ENCODE measurements at regions not wholly inside any gene's neighbourhood (a gene's known extent, or its start where the extent isn't known, plus 50 kb on each side); places are given as distances from the start of the nearest gene placed in this dataset.
A peak's percentile ranks its signal among the peaks of the same experiment; 100 is the strongest.

DNA sequence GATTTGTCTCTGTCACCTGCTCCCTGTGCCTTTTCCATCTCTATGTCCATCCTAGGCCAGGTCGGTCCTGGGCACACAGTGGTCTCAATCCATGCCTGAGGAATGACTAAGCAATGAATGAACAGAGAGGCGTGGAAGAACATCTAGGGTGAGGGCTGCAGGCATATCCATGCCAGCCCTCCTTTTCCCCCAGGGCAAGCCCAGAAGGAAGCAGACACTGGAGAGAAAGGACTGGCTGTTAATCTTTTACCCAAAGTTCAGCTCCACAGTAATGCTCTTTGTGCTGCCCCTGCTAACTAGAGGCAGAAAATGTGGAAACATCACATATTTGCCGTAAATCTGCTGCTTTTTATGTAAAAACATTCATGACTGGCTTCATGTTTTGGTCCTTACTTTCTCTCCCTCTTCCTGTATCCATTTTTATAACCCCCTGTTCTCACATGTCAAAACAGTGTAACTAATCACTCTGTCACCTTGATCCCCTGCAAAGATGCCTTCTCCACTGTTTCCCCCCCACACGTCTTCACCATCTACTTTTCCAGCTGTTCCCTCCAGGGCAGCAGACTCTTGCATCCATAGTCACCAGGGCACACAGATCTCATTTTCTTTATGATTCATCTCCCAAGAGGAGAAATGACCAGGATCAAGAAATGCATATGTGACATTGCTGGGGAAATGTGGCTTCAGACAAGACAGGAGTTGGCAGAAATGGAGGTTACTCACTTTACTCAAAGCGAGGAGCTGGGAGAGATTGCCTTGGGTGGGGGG lies 166.4 kb upstream of the PROX1 start:
- no peak for DNase-seq

DNA sequence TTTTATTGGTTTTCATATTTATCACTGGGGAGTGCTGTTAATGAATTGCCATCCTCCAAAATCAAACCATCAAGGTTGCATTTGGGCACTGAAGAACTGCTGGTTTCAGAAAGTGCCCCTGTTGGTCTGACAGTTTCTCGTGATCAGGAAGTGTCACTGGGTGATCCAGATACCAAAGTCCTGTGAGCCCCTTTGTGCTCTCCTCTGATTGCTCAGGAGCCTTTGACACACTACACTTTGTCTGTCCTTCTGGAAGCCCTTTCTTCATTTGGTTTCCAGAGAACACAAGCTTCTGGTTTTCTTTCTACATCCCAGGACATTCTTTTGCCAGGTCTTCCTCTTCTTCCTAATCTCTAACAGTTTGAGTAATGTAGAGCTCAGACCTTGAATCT lies 165.8 kb upstream of the PROX1 start:
- no peak for DNase-seq

DNA sequence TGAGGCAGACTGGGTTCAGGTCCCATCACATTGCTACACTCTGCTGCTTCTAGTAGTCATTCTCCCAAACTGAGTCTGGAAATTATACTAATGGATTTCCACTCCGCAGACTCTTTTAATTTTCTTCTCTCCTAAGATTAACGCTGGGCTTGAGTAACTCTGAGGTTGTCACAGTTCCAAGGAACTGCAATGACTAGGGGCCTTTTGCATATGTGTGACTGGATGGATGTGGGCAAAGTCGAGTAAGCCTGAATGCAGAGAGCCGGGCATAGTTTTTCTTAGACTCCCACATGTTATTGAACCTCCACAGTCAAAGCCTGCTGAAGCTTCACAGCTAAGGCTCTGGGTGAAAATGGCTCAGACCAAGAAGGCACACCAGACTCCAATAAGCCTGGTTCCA lies 160.9 kb upstream of the PROX1 start:
- no peak for DNase-seq

DNA sequence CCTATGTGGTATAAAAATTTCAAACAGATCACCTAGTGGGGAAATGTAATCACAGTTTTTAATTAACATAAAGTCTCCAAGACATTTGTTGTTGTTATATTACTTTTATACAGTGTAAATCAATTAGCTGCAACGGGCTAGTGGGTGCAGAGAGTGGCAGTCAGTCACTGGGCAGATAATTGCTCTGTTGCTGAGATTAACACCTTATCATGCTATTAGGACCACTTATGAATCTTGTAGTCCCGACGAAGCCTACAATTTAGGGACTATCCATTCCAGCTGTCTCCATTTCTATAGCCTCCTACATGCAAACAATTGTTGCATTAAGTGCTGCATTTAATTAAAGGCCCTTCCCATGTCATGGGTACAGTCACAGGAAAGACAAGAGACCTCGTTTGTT lies 158.9 kb upstream of the PROX1 start:
- DNase-seq = no peak

DNA sequence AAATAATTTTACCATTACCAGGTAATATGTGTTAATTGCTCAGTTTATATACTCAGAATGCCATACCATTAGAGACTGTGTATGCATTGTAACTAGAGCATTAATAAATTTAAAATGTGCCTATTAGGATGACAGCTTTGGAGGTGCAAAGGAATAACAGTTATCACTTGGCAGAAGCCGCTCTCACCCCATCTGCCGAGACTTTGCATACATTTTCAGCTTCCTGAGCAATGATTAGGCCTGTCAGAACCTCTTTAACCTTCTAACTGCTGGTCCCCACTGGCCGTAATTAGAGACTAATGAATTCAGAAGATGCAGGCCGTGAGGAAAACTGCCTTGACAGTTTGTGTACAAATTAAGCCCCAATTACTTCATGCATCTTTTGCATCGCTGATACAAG lies 158.0 kb upstream of the PROX1 start:
- no peak for DNase-seq

DNA sequence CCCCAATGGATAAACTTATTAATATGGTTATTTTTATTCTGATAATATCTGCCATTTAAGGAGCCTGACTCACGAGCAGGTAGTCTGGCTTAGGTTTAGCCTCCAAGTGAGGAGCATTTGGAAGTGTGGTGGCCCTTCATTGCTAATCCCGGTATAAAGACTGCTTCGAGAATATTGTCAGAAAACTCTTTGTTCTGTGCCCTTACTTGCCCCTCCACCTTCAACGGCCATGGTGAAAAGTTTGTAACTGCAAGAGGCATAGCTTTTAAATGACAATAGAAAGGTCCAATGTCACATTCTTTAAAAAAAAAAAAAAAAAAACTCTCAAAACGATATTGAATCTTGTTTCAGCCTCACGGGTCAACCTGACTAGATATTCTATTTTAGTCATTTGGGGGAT lies 157.4 kb upstream of the PROX1 start:
- no peak for DNase-seq

DNA sequence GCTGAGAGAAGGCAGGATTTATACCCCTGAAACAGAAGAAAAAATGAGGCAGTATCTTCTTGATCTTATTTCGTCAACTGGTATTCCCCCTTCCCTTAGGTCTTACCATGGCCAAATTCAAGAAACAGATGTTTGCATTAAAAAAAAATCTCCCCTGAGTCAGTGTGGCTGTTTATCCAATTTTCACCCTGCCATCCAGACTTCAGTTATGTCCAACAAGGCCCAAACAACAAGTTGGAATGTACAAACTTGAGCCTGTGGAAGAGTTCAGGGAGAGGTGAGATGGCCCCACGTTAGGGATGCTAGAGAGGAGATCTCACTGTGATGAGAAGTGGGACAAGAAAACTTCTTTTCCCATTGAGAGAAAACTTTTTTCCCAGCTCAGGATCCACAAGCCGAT lies 147.2 kb upstream of the PROX1 start:
- no peak for DNase-seq

DNA sequence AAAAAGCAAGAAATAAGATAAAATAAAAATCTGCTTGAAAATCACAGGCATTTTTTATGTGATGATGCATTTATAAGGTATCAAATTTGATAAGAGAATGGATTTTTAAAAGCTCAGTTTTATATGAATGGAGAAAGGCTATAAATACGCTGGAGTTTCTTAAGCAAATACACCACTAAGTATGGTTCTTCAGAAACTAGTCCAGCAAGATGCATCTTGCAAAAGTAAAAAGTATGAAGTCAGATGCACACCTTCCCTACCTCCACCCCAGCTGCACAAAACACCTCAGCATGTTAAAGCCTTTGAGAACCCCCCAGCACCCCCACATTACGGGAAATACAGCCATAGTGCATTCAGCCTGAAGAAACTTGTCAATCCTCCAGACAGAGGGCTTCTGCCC lies 143.1 kb upstream of the PROX1 start:
- DNase-seq = no peak

DNA sequence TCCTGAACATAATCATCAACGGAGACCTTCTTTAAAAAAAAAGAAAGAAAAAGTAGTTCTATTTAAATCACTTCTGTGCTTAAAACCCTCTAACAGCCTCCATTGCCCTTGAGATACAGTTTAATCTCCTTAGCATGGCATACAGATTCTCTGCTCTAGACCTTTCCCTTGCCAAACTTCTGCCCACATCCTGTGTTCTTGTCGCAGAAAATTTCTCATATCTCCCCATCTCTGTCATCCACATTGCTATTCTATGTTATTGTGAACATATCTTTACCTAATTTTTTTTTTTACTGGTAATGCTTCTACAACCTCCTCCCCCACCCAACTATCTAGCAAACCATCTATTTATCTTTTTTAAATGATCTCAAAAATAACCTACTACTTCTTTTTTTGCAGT lies 135.7 kb upstream of the PROX1 start:
- peak; percentile 16 for DNase-seq

DNA sequence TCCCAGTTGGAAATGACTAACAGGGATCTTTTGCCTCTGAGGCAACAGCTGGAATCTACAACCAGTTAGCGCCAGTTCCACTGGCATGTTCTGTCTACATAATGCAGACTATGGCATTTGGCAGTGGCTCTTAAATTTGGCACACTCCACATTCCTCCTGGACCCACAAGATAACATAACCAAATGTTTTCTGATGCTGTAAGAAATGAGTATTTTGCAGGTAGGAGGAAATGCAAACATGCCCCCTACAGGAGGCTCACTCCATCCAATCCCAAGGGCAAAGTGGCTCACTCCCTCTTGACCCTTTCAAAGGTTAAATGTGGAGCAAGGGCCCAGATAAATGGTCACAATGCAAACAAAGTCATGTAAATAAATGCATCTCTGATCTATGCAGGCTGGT lies 129.2 kb upstream of the PROX1 start:
- DNase-seq = no peak

DNA sequence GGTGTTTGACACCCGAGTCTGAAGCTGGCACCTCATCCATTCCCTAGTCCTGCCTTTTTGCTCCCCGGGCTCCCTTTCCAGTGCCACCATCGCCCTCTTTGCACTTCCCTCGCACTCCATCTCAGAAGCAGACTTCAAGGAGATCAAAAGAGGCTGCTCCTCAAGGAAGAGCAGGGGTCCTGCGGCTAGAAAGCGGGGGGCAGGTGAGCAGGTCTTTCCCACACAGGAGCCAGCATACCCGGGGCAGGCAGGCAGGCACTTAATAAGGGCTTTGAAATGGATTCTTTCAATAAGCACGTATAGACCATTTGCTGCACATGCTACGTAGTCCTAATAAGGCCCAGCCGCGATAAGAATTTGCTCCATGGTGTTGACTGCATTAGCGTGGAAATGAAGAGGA lies 125.9 kb upstream of the PROX1 start:
- no peak for DNase-seq

DNA sequence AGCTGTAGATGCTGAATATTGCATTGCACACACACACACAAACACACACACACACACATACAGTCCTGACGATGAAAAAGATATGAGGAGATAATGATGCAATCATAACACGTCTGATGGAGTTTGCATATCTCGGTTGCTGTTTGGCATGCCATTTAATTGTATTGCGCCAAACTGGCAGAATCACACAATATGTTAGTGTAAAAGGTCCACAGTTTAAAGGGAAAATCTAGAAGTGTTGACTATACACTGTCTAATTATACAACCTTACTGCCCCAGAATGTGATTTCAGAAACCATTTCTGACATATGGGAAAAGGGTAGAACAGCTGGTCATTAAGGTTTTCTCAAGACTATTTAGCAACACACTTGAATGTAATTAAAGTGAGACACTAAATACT lies 123.7 kb upstream of the PROX1 start:
- DNase-seq = no peak

DNA sequence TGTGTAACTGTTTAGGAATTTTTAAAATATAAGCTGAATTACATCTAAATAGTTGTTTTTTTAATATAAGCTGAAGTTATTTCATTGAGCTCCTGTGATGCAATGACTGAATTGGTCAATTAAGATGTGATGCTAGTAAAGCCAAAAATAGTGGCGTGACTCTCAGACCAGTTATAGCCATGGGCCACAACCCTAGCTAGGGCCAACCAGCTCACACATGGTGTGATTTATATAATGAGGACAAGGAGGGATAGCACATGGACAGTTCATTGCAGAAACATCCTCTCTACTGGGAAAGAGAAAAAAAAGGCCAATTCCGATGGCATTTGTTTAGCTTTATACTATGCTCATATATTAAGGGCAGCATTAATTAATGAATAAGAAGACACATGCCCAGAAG lies 119.3 kb upstream of the PROX1 start:
- no peak for DNase-seq

DNA sequence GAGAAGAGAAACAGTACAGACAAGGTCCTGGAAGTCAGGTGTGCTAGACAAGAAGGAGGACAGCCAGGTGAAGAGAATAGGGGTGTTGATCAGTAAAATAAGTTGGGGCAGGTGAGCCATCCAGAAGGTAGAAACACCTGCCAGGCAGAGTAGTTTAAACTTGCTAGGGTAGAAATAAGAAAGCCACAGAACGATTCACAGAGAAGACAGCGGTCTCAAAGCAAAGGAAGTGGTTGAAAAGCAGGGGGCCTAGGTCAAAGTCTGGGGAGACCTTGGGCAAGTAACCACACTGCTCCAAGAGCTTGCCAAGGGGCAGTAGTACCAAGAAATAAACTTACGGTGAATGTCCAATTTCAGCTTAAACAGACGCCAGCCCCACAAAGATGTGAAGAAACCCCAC lies 116.6 kb upstream of the PROX1 start:
- DNase-seq = no peak

DNA sequence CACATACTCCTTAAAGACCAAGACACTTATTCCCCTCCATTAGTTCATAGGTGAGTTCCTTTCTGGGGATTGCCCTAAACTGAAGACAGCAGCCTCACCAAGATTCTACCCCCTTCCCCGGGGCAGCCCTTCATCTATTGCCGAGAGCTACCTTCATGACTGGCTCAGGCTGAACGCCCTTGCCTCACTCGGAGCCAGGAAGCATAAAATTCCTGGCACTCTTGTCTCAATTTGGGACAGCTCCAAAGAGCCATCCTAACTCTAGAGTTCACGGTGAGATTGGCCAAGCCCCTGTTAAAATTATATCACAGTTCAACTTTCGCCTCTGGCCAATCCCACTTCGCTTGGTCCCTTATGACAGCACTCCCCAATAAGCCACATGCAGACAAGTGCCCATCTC lies 113.0 kb upstream of the PROX1 start:
- DNase-seq = no peak

DNA sequence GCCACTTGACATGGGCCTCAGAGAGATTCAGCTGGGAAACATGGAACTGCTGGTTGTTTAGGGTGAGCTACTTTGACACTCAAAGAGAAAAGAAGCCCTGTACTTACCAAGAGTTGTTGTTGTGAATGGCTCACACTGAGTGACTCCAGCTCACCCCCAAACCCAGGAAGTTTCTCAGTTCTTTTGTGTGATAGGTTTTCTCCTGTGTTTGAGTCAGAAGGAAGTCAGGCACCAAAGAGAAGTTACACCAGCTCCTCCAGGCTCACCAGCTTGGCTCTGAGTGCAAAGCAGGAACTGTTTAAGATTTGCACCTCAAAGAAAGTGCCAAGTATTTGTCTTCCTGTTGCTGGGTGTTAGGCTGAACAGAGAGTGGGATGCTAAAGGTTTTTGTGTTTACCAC lies 111.2 kb upstream of the PROX1 start:
- DNase-seq = no peak

DNA sequence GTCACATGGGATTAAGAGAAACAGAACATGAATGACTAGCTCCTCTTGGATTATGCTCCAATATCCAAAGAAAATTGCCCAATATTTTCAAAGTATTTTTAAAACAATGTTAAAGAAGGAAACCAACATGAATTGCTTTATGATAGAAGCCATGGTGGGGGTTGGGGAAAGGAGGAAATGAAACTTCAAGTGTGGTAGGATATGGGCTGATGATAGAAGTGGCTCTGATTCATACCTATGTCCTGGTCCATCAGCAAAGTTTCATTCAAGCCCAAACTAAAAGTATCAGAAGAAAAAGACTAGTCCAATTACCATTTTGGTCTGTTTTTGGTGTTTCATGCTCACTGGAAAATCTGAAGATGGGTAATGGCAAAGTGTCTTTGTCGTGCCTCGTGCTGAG lies 104.2 kb upstream of the PROX1 start:
- no peak for DNase-seq

DNA sequence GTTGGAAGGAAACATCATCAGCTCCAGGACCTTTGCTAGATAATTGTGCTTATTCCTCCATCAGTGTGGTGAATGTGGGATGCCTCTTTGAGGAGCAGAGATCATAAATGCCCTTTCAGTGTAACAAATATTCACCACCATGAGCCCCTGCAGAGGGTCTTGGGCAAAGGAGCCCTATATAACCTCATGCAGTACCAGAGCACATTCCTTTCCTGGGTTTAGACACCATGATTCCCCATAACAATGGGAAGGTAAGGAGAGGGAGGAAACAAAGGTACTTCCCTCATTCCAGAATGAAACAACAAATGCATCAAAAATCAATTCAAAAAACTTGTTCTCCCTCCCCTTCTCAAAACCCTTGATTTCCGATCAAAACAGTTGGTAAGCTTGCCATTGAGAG lies 103.4 kb upstream of the PROX1 start:
- no peak for DNase-seq

DNA sequence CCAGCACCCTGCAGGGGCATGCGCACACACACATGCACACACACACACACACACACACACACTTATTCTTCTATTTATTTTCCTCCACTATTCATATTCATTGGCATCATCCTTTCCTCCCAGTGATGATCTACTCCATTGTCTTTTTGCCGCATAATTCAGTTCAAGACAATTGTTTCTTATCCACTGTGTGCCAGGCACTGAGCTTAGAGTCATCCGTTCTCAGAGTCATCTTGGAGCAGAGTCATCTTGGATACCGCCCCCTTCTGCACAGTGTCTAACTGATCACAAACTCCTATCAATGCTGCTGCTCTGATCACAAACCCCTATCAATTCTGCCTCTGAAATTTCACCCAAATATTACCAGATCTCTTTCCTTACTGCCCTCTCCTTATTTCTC lies 102.8 kb upstream of the PROX1 start:
- no peak for DNase-seq

DNA sequence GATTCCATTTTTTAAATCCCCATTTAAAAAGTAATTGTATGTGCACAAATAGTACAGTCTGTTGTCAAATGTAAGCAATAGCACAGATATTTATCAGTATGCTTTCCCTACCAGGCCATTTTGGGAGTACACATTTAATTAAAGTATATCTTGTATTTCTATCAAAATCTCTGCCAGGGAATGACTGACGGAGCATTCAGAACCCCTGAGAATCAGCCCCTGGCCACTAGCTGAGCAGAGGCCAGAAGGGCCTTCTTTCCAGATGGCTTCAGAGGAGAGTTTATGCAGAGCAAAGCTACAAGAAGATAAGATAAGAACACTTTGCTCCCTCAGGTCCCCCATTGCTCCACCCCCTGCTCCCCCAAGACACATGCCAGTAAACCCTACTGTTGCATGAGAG lies 99.9 kb upstream of the PROX1 start:
- DNase-seq = no peak

DNA sequence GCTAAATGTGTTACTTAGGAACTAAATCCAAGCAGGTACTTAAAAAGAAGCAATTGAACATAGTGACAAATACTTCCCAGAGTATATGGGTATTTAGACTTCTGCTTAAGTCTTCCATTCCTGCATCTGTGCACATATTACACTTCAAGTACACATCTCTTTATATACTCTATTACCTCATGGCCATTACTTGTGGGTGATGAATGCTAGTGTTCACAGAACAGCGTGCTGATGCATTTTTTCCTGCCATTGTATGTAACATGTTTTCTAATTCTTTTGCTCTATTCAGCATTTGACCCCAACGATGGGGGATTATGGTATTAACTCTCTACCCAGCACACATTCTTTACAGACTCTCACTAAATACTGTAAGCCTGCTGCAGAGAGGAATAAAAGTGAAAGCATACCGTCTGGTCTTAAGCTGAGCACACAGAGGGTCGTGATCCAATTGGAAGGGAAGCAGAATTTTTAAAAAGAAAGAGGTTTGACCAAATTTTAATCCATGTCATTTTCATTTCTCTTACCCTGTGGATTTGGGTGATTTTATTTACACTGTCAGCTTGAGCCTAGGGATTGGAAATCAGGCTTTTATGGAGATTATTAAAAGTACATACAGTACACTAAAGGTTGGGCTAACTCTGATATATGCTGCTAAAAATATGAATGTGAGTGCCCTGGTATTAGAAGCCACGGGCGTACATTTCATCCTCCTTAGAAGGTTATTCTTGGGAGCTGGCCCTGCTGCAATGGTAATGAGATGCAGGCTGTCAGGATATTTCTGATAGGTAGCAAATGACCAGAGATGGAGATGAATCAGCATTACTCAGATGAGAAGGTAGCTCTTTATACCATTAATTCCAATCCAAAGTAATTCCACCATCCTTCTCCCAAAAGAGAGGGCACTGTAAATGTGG lies 95.5 kb upstream of the PROX1 start:
- no peak for DNase-seq

DNA sequence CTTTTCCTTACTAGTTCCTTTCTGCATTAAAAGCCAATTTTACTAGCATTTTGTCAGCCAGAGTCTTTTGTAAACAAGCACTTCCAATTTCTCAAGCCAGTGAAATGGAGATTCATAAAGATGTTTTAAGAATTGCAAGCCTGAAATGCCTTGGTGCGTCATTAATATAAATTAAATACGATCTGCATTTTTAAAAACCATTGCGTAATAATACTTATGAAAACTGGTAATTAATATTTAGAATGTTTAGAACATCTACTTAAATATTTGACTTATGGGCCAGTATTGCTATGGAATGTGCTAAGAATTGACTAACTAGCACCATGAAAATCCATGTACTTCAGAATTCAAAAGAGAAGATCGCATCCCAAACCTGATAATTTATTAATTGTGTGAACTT lies 89.1 kb upstream of the PROX1 start:
- DNase-seq = no peak

DNA sequence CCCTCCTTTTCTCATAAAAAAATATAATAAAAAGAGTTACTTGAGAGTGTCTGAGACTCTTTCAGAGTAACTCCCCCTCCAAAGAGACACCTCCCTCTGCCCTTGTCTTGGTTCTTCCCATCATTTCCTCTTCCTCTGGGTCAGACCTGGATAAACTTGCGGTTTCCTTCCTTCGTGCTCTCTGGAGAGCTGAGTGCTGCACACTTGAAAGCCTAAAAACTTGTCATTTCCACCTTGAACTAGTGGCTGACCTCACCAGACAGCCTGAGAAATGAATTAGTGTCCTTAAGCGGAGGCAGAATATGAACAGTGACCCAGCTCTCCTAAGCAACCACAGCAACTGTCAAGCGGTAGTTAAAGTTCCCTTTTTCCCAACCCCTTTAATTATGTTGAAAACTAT lies 88.4 kb upstream of the PROX1 start:
- DNase-seq = peak; percentile 5

DNA sequence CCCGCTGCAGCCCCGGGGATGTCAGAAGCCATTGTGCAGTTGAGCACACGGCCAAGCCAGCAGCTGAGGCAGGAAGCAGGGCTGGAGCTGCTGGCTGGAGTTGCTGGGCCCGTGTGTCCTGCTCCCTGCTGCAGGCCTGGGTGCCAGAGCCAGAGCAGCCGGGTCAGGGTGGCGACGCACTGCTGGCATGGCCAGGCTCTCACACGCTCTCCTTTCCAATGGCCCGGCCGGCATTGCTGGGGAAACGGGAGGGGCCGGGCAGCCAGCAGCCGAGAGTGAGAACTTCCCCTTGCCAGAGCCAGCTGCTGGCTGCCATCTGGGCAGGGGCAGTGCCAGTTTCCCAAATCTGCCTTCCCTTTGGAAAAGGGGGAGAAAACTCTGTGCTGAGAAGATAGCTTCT lies 82.4 kb upstream of the PROX1 start:
- DNase-seq = no peak

DNA sequence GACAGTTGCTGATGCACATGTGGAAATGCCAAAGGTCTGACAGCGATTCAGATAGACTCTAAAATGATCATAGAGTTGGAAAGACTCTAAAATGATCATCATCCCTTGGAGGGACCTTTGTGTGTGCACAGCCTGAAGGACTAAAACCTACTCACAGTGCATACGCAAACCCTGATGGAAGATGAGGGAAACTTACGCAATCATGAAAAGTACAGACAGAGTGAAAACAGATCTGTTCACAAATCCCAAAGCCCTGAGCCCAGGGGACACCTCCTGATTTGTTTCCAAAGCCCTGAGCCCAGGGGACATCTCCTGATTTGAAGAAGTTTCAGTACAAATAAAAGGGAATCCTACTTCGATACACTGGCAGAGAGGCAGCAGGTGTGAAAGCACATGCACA lies 79.3 kb upstream of the PROX1 start:
- no peak for DNase-seq

All from hematopoietic multipotent progenitor cell treated with erythropoietin and hydrocortisone succinate and interleukin-3 and kit ligand, for 4 days (in vitro differentiated cells).